GM23338 (cell line): ENCODE measurements at regions not wholly inside any gene's neighbourhood (a gene's known extent, or its start where the extent isn't known, plus 50 kb on each side); places are given as distances from the start of the nearest gene placed in this dataset.
A peak's percentile ranks its signal among the peaks of the same experiment; 100 is the strongest.

Source experiments
- ATAC-seq: fragments of 200-7000 bp; cut with Tn5 transposase; 3 replicates; pipeline ENCODE4 v1.9.1; 2020
- DNase-seq: peaks from one replicate; pipeline ENCODE4 v3.0.0-alpha.2; 2015; ENCODE audit warnings: low spot score
- H2AFZ ChIP-seq: fragments of 200-600 bp; sonication (generic); 2 replicates; pipeline ENCODE4 v1.8.0; 2016; ENCODE audit warnings: antibody characterized with exemption, mild to moderate bottlenecking, moderate library complexity
- H3F3A ChIP-seq: fragments of 200-600 bp; sonication (generic); replicated peaks from 2 replicates; pipeline ENCODE4 v1.8.0; 2017; ENCODE audit warnings: antibody characterized with exemption, mixed run types, low read depth
- H3K27ac ChIP-seq: fragments of 200-600 bp; sonication (generic); 2 replicates; pipeline ENCODE4 v1.6.1; 2016; ENCODE audit warnings: low read depth
- H3K27me3 ChIP-seq: fragments of 200-600 bp; sonication (generic); 2 replicates; pipeline ENCODE4 v1.8.0; 2016; ENCODE audit warnings: mild to moderate bottlenecking, mixed run types, moderate library complexity; ENCODE audit not compliant: insufficient read depth
- H3K36me3 ChIP-seq: fragments of 200-600 bp; sonication (generic); 2 replicates; pipeline ENCODE4 v1.8.0; 2016; ENCODE audit warnings: mild to moderate bottlenecking; ENCODE audit not compliant: insufficient read depth
- H3K4me1 ChIP-seq: fragments of 200-600 bp; sonication (generic); 2 replicates; pipeline ENCODE4 v1.8.0; 2016; ENCODE audit warnings: mild to moderate bottlenecking, moderate library complexity; ENCODE audit not compliant: insufficient read depth
- H3K4me2 ChIP-seq: fragments of 200-600 bp; sonication (generic); 2 replicates; pipeline ENCODE4 v1.7.1; 2017; ENCODE audit warnings: mixed run types
- H3K4me3 ChIP-seq: fragments of 200-600 bp; sonication (generic); 2 replicates; pipeline ENCODE4 v1.6.1; 2016; ENCODE audit warnings: mixed run types
- H3K79me2 ChIP-seq: fragments of 200-600 bp; sonication (generic); replicated peaks from 2 replicates; pipeline ENCODE4 v1.8.0; 2017; ENCODE audit warnings: mild to moderate bottlenecking; ENCODE audit not compliant: insufficient read depth
- H3K9me2 ChIP-seq: fragments of 200-600 bp; sonication (generic); 2 replicates; pipeline ENCODE4 v1.8.0; 2017; ENCODE audit not compliant: insufficient read depth
- H4K20me1 ChIP-seq: fragments of 200-600 bp; sonication (generic); replicated peaks from 2 replicates; pipeline ENCODE4 v1.8.0; 2017; ENCODE audit warnings: mild to moderate bottlenecking; ENCODE audit not compliant: insufficient read depth
- H3K27ac Mint-ChIP-seq: 2 replicates; pipeline ENCODE4 v1.8.0; 2020; ENCODE audit warnings: inconsistent platforms, mild to moderate bottlenecking, moderate library complexity, mixed read lengths
- H3K27me3 Mint-ChIP-seq: 3 replicates; pipeline ENCODE4 v1.8.0; 2022; ENCODE audit warnings: low read depth, mild to moderate bottlenecking, moderate library complexity, mixed read lengths, inconsistent platforms; ENCODE audit not compliant: insufficient read depth, poor library complexity
- H3K36me3 Mint-ChIP-seq: 3 replicates; pipeline ENCODE4 v1.8.0; 2021; ENCODE audit warnings: low read depth, mild to moderate bottlenecking, inconsistent platforms, moderate library complexity, mixed read lengths
- H3K4me1 Mint-ChIP-seq: 3 replicates; pipeline ENCODE4 v1.8.0; 2020; ENCODE audit warnings: mild to moderate bottlenecking, inconsistent platforms, mixed read lengths
- H3K4me3 Mint-ChIP-seq: 3 replicates; pipeline ENCODE4 v1.8.0; 2021; ENCODE audit warnings: moderate library complexity, mild to moderate bottlenecking, inconsistent platforms, mixed read lengths
- H3K9me3 Mint-ChIP-seq: 3 replicates; pipeline ENCODE4 v1.8.0; 2020; ENCODE audit warnings: moderate library complexity, mild to moderate bottlenecking, inconsistent platforms, mixed read lengths
- EZH2 ChIP-seq: fragments of 200-600 bp; sonication (generic); IDR thresholded peaks from one replicate; pipeline ENCODE4 v1.8.0; 2017; ENCODE audit warnings: antibody characterized with exemption, mild to moderate bottlenecking, low read depth; ENCODE audit not compliant: unreplicated experiment
- EZH2phosphoT487 ChIP-seq: fragments of 200-600 bp; sonication (generic); IDR thresholded peaks from one replicate; pipeline ENCODE4 v1.8.1; 2018; ENCODE audit warnings: antibody characterized with exemption; ENCODE audit not compliant: unreplicated experiment
- NANOG ChIP-seq: IDR thresholded peaks from 2 replicates; pipeline ENCODE4 v1.6.1; 2016; ENCODE audit warnings: antibody characterized with exemption, borderline replicate concordance
- POLR2AphosphoS5 ChIP-seq: IDR thresholded peaks from 2 replicates; pipeline ENCODE4 v1.6.1; 2016; ENCODE audit warnings: antibody characterized with exemption, low read depth
- ZNF331 ChIP-seq: fragments of 250-450 bp; sonication (Bioruptor Pico); IDR thresholded peaks from 2 replicates; pipeline ENCODE4 v1.5.0; 2020; ENCODE audit warnings: low read depth, mild to moderate bottlenecking, moderate library complexity
- TF ChIP-seq, protein P1 (sequence below): IDR thresholded peaks from one replicate; pipeline ENCODE4 v1.6.1; 2018; ENCODE audit warnings: antibody characterized with exemption; ENCODE audit not compliant: unreplicated experiment
- TF ChIP-seq, protein P2 (sequence below), 2 experiments: fragments of 200-600 bp in 1 of 2; sonication (generic) in 1 of 2; conservative IDR thresholded peaks; 2 replicates each; pipeline versions ENCODE4 v1.5.1 to v1.6.1; 2016 to 2017; ENCODE audit warnings: antibody characterized with exemption in 2 of 2, low read depth in 2 of 2, mild to moderate bottlenecking in 2 of 2, moderate library complexity in 1 of 2
- TF ChIP-seq, protein P3 (sequence below): fragments of 250-450 bp; sonication (Bioruptor Pico); IDR thresholded peaks from 2 replicates; pipeline ENCODE4 v1.5.0; 2020; ENCODE audit warnings: mild to moderate bottlenecking, moderate library complexity

DNA sequence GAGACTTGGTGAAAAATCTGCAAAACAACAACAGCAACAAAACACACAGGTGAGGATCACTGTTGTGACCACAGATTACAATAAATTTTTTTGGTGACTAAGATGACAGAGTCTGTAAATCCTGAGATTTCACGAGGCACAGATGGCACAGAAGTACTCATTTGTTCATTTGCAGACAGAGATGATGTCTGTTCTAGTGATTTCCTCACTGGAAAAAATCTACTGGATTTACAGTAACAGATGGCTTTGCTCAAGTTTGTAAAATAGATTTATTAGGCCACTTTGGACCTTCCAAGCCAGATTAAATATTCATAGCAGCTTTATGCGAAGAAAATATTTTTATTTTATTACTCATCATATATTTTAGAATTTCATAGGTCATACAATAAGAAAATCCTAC is 113.5 kb upstream of the IL6 start (continued):
- TF ChIP-seq, protein P1, sequence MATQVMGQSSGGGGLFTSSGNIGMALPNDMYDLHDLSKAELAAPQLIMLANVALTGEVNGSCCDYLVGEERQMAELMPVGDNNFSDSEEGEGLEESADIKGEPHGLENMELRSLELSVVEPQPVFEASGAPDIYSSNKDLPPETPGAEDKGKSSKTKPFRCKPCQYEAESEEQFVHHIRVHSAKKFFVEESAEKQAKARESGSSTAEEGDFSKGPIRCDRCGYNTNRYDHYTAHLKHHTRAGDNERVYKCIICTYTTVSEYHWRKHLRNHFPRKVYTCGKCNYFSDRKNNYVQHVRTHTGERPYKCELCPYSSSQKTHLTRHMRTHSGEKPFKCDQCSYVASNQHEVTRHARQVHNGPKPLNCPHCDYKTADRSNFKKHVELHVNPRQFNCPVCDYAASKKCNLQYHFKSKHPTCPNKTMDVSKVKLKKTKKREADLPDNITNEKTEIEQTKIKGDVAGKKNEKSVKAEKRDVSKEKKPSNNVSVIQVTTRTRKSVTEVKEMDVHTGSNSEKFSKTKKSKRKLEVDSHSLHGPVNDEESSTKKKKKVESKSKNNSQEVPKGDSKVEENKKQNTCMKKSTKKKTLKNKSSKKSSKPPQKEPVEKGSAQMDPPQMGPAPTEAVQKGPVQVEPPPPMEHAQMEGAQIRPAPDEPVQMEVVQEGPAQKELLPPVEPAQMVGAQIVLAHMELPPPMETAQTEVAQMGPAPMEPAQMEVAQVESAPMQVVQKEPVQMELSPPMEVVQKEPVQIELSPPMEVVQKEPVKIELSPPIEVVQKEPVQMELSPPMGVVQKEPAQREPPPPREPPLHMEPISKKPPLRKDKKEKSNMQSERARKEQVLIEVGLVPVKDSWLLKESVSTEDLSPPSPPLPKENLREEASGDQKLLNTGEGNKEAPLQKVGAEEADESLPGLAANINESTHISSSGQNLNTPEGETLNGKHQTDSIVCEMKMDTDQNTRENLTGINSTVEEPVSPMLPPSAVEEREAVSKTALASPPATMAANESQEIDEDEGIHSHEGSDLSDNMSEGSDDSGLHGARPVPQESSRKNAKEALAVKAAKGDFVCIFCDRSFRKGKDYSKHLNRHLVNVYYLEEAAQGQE: no peak
- TF ChIP-seq NANOG (no peak), EZH2 (no peak)
- TF ChIP-seq, protein P2, sequence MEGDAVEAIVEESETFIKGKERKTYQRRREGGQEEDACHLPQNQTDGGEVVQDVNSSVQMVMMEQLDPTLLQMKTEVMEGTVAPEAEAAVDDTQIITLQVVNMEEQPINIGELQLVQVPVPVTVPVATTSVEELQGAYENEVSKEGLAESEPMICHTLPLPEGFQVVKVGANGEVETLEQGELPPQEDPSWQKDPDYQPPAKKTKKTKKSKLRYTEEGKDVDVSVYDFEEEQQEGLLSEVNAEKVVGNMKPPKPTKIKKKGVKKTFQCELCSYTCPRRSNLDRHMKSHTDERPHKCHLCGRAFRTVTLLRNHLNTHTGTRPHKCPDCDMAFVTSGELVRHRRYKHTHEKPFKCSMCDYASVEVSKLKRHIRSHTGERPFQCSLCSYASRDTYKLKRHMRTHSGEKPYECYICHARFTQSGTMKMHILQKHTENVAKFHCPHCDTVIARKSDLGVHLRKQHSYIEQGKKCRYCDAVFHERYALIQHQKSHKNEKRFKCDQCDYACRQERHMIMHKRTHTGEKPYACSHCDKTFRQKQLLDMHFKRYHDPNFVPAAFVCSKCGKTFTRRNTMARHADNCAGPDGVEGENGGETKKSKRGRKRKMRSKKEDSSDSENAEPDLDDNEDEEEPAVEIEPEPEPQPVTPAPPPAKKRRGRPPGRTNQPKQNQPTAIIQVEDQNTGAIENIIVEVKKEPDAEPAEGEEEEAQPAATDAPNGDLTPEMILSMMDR (conservative IDR thresholded peaks at IDR 0.05; ENCODE audit: low read depth in 2 of 2): no peak

DNA sequence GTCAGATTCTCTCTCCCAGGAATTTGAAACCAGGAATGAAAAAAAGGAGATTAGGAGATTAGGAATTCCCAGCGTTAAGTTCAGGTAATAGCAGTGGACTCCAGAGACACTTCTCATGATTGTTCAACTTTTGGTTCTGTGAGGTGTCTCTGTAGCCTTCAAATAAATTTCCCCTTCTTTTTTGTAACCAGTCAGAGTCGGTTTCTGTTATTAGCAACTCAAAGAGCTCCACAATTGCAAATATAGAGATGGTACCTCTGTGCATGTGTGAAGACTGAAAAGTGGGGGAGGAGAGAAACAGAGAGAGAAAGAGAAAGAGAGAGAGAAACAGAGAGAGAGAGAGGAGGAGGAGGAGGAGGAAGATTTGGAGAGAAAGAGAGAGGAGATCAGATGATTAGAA is 112.8 kb upstream of the STEAP1B start:
- H4K20me1 ChIP-seq: no peaks in the 10 kb centered on the region
- H2AFZ ChIP-seq: peak overlapping the region; percentile 73
- no peak for TF ChIP-seq EZH2
- no peak for TF ChIP-seq ZNF331
- no peak for TF ChIP-seq NANOG
- TF ChIP-seq EZH2phosphoT487: no peak
- TF ChIP-seq, protein P3, sequence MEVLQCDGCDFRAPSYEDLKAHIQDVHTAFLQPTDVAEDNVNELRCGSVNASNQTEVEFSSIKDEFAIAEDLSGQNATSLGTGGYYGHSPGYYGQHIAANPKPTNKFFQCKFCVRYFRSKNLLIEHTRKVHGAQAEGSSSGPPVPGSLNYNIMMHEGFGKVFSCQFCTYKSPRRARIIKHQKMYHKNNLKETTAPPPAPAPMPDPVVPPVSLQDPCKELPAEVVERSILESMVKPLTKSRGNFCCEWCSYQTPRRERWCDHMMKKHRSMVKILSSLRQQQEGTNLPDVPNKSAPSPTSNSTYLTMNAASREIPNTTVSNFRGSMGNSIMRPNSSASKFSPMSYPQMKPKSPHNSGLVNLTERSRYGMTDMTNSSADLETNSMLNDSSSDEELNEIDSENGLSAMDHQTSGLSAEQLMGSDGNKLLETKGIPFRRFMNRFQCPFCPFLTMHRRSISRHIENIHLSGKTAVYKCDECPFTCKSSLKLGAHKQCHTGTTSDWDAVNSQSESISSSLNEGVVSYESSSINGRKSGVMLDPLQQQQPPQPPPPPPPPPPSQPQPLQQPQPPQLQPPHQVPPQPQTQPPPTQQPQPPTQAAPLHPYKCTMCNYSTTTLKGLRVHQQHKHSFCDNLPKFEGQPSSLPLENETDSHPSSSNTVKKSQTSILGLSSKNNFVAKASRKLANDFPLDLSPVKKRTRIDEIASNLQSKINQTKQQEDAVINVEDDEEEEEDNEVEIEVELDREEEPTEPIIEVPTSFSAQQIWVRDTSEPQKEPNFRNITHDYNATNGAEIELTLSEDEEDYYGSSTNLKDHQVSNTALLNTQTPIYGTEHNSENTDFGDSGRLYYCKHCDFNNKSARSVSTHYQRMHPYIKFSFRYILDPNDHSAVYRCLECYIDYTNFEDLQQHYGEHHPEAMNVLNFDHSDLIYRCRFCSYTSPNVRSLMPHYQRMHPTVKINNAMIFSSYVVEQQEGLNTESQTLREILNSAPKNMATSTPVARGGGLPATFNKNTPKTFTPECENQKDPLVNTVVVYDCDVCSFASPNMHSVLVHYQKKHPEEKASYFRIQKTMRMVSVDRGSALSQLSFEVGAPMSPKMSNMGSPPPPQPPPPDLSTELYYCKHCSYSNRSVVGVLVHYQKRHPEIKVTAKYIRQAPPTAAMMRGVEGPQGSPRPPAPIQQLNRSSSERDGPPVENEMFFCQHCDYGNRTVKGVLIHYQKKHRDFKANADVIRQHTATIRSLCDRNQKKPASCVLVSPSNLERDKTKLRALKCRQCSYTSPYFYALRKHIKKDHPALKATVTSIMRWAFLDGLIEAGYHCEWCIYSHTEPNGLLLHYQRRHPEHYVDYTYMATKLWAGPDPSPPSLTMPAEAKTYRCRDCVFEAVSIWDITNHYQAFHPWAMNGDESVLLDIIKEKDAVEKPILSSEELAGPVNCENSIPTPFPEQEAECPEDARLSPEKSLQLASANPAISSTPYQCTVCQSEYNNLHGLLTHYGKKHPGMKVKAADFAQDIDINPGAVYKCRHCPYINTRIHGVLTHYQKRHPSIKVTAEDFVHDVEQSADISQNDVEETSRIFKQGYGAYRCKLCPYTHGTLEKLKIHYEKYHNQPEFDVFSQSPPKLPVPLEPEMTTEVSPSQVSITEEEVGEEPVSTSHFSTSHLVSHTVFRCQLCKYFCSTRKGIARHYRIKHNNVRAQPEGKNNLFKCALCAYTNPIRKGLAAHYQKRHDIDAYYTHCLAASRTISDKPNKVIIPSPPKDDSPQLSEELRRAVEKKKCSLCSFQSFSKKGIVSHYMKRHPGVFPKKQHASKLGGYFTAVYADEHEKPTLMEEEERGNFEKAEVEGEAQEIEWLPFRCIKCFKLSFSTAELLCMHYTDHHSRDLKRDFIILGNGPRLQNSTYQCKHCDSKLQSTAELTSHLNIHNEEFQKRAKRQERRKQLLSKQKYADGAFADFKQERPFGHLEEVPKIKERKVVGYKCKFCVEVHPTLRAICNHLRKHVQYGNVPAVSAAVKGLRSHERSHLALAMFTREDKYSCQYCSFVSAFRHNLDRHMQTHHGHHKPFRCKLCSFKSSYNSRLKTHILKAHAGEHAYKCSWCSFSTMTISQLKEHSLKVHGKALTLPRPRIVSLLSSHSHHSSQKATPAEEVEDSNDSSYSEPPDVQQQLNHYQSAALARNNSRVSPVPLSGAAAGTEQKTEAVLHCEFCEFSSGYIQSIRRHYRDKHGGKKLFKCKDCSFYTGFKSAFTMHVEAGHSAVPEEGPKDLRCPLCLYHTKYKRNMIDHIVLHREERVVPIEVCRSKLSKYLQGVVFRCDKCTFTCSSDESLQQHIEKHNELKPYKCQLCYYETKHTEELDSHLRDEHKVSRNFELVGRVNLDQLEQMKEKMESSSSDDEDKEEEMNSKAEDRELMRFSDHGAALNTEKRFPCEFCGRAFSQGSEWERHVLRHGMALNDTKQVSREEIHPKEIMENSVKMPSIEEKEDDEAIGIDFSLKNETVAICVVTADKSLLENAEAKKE (CRISPR knock-in tag): no peak
- TF ChIP-seq, protein P2 (conservative IDR thresholded peaks at IDR 0.05; ENCODE audit: low read depth in 2 of 2): no peak
- TF ChIP-seq POLR2AphosphoS5: no peak

More for the DNA sequence above, 112.8 kb upstream of the STEAP1B start:
- Histone ChIP-seq H3K4me2 (peak overlapping the region; percentile 61), H3K4me3 (no peak overlapping the region), H3K79me2 (no peaks in the 10 kb centered on the region), H3K4me1 (peaks cover 15% of the 10 kb centered on the region), H3F3A (no peaks in the 10 kb centered on the region), H3K27me3 (no peaks in the 10 kb centered on the region), H3K36me3 (peaks cover 5% of the 10 kb centered on the region; the same call in 1 of the 2 replicates), H3K27ac (no peak overlapping the region), H3K9me2 (peaks cover 7% of the 10 kb centered on the region)
- H3K9me3 Mint-ChIP-seq: peaks cover 11% of the 10 kb centered on the region
- ATAC-seq: no peak
- no peak overlapping the region for H3K4me3 Mint-ChIP-seq
- peaks cover 9% of the 10 kb centered on the region; the same call in 1 of the 3 replicates for H3K36me3 Mint-ChIP-seq
- H3K4me1 Mint-ChIP-seq: peaks cover 7% of the 10 kb centered on the region; the same call in 2 of the 3 replicates
- H3K27me3 Mint-ChIP-seq: peaks cover 4% of the 10 kb centered on the region
- H3K27ac Mint-ChIP-seq: no peak overlapping the region
- no peak for DNase-seq
